Femur (tissue), 1 donor: ENCODE measurements at regions not wholly inside any gene's neighbourhood (a gene's known extent, or its start where the extent isn't known, plus 50 kb on each side); places are given as distances from the start of the nearest gene placed in this dataset.
"Not testable (repeated sequence)": the region's sequence is repeated elsewhere in the genome, so short reads cannot be mapped to it uniquely, and the experiment has no call there.

Source experiments
- DNase-seq: peaks from one replicate; pipeline ENCODE4 v3.0.0-alpha.2; 2017

GRCh38 chr1:144516172-144516571, 54.7 kb upstream of the NBPF15 start:
- not testable (repeated sequence) for DNase-seq

DNA sequence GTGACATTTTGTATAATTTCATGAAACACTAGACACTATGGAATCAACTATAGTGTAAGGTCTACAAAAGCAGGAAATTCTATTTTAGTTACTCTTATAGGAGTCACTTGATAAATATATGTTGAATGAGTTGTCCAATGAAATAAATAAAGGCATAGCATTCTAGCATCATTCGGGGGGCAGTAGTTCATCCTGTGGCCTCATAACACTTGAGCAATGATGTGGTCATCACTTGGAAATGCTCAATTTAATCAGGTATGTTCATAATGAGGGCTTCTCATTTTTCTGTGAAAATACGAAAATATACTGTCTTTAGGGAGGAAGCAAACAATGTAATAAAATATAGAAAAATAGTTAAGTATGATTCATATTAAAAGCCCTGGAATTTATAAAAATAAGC, 55.4 kb upstream of the NBPF15 start:
- not testable (repeated sequence) for DNase-seq

DNA sequence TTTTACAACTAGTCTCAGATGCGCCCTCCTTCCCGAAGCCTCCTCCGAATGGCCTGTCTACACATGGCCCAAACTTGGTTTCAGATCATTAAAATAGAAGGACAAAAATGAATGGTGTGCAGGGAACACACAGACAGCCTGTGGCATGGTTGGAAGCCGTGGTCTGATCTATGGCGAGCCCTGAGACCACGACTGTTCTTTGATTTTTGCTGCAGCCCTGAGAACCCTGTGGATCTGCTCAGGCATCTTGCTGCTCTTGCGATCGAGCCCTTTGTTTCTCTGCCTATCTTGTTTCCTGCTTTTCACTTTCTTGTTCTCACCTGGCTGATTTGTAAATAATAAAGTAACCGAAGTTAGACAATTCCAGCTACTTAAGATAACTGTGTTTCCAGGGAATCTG, 57.0 kb upstream of the NBPF15 start:
- DNase-seq, result not testable (repeated sequence)

DNA sequence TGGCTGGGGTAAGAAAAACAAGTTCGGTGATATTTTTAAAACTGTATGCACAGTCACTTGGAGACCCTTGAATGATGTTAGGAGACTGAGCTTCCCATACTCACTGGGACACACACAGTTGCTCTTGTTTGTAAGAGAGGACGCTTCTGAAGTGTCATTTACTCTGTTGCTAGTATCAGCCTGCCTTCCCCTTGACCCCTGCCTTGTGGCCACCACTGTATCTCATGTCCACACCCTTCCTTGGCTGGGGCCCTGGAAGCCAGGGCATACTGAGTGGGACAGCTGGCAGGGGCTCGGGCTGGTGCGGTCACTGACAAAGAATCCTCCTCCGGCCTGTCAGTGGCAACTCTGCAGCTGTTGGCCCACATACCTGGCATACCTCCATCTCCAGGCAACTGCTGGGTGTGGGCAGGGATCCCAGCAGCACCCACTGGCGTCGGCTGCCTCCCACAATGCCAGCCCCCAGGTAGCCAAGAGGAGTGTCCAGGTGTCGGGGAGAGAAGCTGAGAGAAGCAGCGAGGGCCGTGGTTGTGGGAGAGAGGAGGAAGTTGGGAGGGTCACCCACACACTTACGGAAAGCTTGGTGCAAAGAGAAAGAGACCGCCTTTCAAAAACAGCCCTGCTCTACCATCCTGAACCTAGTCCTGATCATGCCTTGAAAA, 58.2 kb upstream of the NBPF15 start:
- peak; percentile 50 for DNase-seq

GRCh38 chr1:144523661-144524407, 62.4 kb upstream of the NBPF15 start:
- DNase-seq, result peak; percentile 16

DNA sequence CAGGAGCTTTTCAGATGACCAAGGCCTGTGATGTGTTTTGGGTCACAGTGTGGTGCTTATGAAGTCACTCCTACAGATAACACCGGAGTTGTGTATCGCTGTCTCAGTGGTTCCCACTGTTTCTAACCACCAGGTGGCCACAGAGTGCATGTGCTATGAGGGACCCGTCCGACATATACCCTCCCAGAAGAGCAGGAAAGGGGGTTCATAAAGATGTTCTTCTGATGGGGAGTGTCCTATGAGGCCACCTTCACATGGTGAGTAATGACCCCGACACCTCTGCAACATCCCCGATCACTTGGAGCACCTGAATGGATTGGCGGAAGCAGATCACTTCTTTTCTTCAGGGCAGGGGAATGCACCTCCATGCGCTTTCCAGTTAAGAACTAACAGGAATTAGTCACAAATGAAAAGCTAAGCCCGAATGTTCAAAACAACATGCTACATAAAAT, 60.5 kb upstream of the PPIAL4F start:
- DNase-seq, result not testable (repeated sequence)

DNA sequence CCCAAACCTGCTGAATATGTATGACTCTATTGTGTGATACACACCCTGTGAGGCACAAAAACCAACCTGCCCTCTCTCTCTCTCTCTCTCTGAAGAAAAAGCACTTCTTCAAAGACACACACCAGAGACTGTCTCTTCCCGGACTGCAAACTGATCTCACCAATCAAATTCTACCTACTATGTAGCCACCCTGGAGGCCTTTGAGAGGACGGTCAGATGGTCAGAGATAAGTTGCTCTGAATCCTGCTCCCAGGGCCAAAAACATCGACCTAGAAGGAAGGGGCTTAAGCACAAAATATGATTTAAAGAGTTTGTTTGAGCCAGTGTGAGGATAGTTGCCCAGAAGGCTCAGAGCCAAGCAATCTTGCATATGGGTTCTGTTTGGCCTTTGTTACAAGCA, 59.2 kb upstream of the PPIAL4F start:
- not testable (repeated sequence) for DNase-seq

GRCh38 chr1:144534286-144534685, 58.4 kb upstream of the PPIAL4F start:
- not testable (repeated sequence) for DNase-seq

DNA sequence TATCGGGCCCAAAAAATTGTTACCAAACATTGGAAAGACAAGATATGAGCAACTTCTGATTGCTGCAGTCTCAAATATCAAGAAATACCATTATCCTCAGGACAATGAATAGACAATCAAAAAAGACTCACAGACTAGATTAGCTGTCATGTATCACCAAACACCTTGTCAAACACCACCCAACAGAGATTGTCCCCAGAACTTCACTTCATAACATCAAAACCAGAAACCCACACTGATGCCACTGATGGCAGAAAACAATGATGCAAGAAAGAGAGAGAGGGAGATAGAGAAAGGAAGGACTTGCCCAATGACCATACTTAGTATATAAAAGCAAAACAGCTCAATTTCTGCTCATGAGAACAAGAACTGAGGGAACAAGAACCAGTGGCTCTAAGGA, 56.0 kb upstream of the PPIAL4F start:
- not testable (repeated sequence) for DNase-seq

- DNase-seq, result not testable (repeated sequence)
These were observed 55.5 kb upstream of the PPIAL4F start for GRCh38 chr1:144537234-144537633.

DNA sequence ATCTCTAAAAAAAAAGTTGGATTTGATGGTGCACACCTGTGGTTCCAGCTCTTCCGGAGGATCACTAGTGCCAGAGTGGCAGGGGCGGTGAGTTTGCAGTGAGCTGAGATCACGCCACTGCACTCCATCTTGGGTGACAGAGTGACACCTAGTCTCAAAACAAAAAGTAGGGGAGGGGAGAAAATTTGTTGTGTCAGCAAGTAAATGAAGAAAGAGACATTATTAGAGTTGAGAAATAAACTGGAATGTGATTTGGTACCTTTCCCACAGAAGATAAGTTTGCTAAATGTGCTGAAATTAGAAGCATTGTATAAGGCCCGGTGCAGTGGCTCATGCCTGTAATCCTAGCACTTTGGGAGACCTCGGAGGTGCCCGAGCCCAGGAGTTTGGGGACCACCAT, 54.0 kb upstream of the PPIAL4F start:
- DNase-seq, result not testable (repeated sequence)

DNA sequence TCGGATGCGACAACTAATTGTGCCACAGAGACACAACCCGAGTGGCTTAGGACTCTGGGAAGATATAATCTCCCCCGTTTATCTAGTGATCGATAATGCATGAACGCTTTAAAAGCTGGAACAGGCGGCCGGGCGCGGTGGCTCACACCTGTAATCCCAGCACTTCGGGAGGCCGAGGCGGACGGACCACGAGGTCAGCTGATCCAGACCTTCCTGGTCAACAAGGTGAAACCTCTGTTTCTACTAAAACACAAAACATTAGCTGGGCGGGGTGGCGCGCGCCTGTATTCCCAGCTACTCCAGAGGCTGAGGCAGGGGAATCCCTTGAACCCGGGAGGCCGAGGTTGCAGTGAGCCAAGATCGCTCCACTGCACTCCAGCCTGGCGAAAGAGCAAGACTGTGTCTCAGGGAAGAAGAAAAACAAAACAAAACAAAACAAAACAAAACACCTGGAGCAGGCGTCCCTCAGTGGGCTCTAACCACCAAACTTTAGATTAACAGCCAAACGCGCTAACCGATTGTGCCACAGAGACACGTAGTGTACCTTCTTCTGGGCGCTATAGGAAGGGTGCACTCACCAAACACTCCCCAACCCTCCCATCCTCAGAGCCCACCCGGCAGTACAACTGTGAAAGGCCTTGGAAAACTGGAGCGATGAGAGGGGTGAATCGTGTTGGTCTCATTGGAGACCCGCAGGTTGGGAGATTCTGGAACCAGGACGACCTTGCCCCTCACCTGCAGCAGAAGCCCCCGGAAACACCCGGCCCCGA, 53.3 kb upstream of the PPIAL4F start:
- DNase-seq, result not testable (repeated sequence)
